GM12878 (cell line): ENCODE measurements at regions not wholly inside any gene's neighbourhood (a gene's known extent, or its start where the extent isn't known, plus 50 kb on each side); places are given as distances from the start of the nearest gene placed in this dataset. TPM values are rescaled to one million over a fixed set of nuclear protein-coding genes. Genes with fewer than 3 reads are reported as not detected.

Source experiments
- ATAC-seq: fragments of 200-7000 bp; cut with Tn5 transposase; 3 replicates; pipeline ENCODE4 v1.9.1; 2020; ENCODE audit warnings: mild to moderate bottlenecking, moderate library complexity
- BruUV-seq: library from RNA; stranded (reverse); fragments of 400-500 nt; replicated peaks from 2 replicates; lab custom pipeline; 2021; lab: Mats Ljungman, UMichigan
- CTCF ChIA-PET: fragments of 300-600 bp; sonication (Branson Sonifier 250); formaldehyde crosslinking; extraction: SDS; loops from one replicate; lab custom pipeline; 2021; ENCODE audit warnings: inconsistent platforms; lab: Yijun Ruan, JAX
- POLR2A ChIA-PET: fragments of 350-600 bp; formaldehyde crosslinking; extraction: SDS; loops from one replicate; lab custom pipeline; 2021; ENCODE audit warnings: inconsistent platforms; lab: Charles Lee
- RAD21 ChIA-PET: fragments of 300-600 bp; sonication (Branson Sonifier 250); formaldehyde crosslinking; loops from one replicate; lab custom pipeline; 2023; ENCODE audit warnings: antibody characterized with exemption; ENCODE audit not compliant: unreplicated experiment; lab: Charles Lee
- SMC1A ChIA-PET: fragments of 300-600 bp; sonication (Branson Sonifier 250); formaldehyde crosslinking; loops from one replicate; lab custom pipeline; 2023; ENCODE audit not compliant: unreplicated experiment, uncharacterized antibody; lab: Charles Lee
- DNase-seq: peaks from one replicate; pipeline ENCODE4 v3.0.0-alpha.2; 2011; ENCODE audit warnings: low read depth, low spot score
- FAIRE-seq: peaks from 3 replicates; lab custom pipeline; 2011; peaks lifted over from hg19 to GRCh38; lab: Jason Lieb, UNC
- H2AFZ ChIP-seq: 2 replicates; pipeline ENCODE4 v1.6.0; 2011; ENCODE audit warnings: low read depth, low read length, control low read depth; ENCODE audit not compliant: control insufficient read depth
- H3K27ac ChIP-seq: 2 replicates; pipeline ENCODE4 v1.5.1; 2011; ENCODE audit warnings: control low read depth; ENCODE audit not compliant: control insufficient read depth, insufficient read depth
- H3K27me3 ChIP-seq, 2 experiments: replicated peaks in 1 of 2; 2 replicates each; pipeline versions ENCODE4 v1.6.0 to v1.6.1; 2011; ENCODE audit warnings: low read length in 1 of 2; ENCODE audit not compliant: control insufficient read depth in 2 of 2, insufficient read depth in 2 of 2
- H3K36me3 ChIP-seq, 2 experiments: 2 replicates each; pipeline ENCODE4 v1.5.1; 2011; ENCODE audit warnings: low read length in 1 of 2; ENCODE audit not compliant: control insufficient read depth in 2 of 2, insufficient read depth in 2 of 2
- H3K4me1 ChIP-seq: 2 replicates; pipeline ENCODE4 v1.6.1; 2011; ENCODE audit warnings: mild to moderate bottlenecking, low read length, moderate library complexity, mixed read lengths; ENCODE audit not compliant: control insufficient read depth, insufficient read depth
- H3K4me2 ChIP-seq: 2 replicates; pipeline ENCODE4 v1.6.0; 2011; ENCODE audit warnings: control low read depth; ENCODE audit not compliant: control insufficient read depth, insufficient read depth
- H3K4me3 ChIP-seq: fragments of 200-600 bp; sonication (generic); 2 replicates; pipeline ENCODE4 v1.5.1; 2016
- H3K79me2 ChIP-seq: 2 replicates; pipeline ENCODE4 v1.6.0; 2011; ENCODE audit warnings: low read length; ENCODE audit not compliant: control insufficient read depth, insufficient read depth
- H3K9ac ChIP-seq: 2 replicates; pipeline ENCODE4 v1.8.0; 2011; ENCODE audit warnings: low read length, control low read depth, mixed read lengths; ENCODE audit not compliant: control insufficient read depth, insufficient read depth
- H3K9me3 ChIP-seq: replicated peaks from 3 replicates; pipeline ENCODE4 v1.5.1; 2011; ENCODE audit warnings: mild to moderate bottlenecking, low read length; ENCODE audit not compliant: control insufficient read depth, insufficient read depth
- H4K20me1 ChIP-seq: 2 replicates; pipeline ENCODE4 v1.6.0; 2011; ENCODE audit not compliant: control insufficient read depth, insufficient read depth
- CBX3 ChIP-seq: fragments of 200-600 bp; sonication (generic); IDR thresholded peaks from 2 replicates; pipeline ENCODE4 v1.6.1; 2016; ENCODE audit warnings: low read depth, borderline replicate concordance
- CTCF ChIP-seq, 3 experiments: IDR thresholded peaks in 2 of 3; conservative IDR thresholded peaks in 1 of 3; 2 replicates each; pipeline ENCODE4 v1.5.1; 2011; ENCODE audit warnings: low read depth in 3 of 3, low read length in 3 of 3, mild to moderate bottlenecking in 3 of 3, control low read depth in 2 of 3, moderate library complexity in 2 of 3, inconsistent platforms in 1 of 3, mixed read lengths in 1 of 3; ENCODE audit not compliant: control insufficient read depth in 2 of 3, insufficient read depth in 1 of 3; ENCODE audit errors: extremely low read depth in 1 of 3
- HDGF ChIP-seq: fragments of 450-650 bp; IDR thresholded peaks from 2 replicates; pipeline ENCODE4 v1.6.1; 2016; ENCODE audit warnings: antibody characterized with exemption
- MTA2 ChIP-seq: fragments of 450-650 bp; IDR thresholded peaks from 2 replicates; pipeline ENCODE4 v1.6.1; 2016; ENCODE audit warnings: low read depth, mild to moderate bottlenecking, moderate library complexity
- MYB ChIP-seq: fragments of 150-350 bp; IDR thresholded peaks from 2 replicates; pipeline ENCODE4 v1.6.1; 2014; ENCODE audit warnings: mild to moderate bottlenecking, low read depth, low read length, borderline replicate concordance
- SIX5 ChIP-seq: IDR thresholded peaks from 2 replicates; pipeline ENCODE4 v1.6.1; 2011; ENCODE audit warnings: mild to moderate bottlenecking, low read depth, low read length, moderate library complexity; ENCODE audit not compliant: severe bottlenecking
- ZNF207 ChIP-seq: fragments of 450-650 bp; IDR thresholded peaks from 2 replicates; pipeline ENCODE4 v1.6.1; 2014; ENCODE audit warnings: antibody characterized with exemption, mild to moderate bottlenecking, borderline replicate concordance
- WGBS: methylation state at CpG from one replicate; pipeline ENCODE4 v1.1.6; 2016; ENCODE audit warnings: low lambda C conversion rate; ENCODE audit not compliant: insufficient replicate concordance, insufficient coverage; ENCODE audit errors: missing lambda C conversion rate; 5-methylcytosine and 5-hydroxymethylcytosine counted together
- in situ Hi-C: fragments of 300-500 bp; cut with MboI; formaldehyde crosslinking; loops from 9 replicates; pipeline ENCODE4 v1.14.3; 2018; ENCODE audit warnings: mixed read lengths
- intact Hi-C: fragments of 100-400 bp; cut with micrococcal nuclease; formaldehyde crosslinking; loops from one replicate; pipeline ENCODE4 v1.14.2; 2022; ENCODE audit not compliant: unreplicated experiment
- small RNA-seq: library from RNA; depleted of rRNA; stranded (forward); fragments of <200 nt; gene quantifications from one replicate; pipeline ENCODE3, GENCODE V24; 2014

GRCh38 chr7:124084024-124084423, 51.2 kb upstream of the TMEM229A start:
- ATAC-seq: no peak
- Histone ChIP-seq H3K27me3 (no peaks in the 10 kb centered on the region), H3K9me3 (no peaks in the 10 kb centered on the region)
- TF ChIP-seq CTCF (IDR thresholded peaks at IDR 0.05 in 2 of 3, conservative IDR thresholded peaks at IDR 0.05 in 1 of 3; ENCODE audit: control insufficient read depth in 2 of 3, extremely low read depth in 1 of 3, insufficient read depth in 1 of 3, low read depth in 3 of 3, low read length in 3 of 3): no peak
- TF ChIP-seq MTA2: no peak
- TF ChIP-seq MYB: no peak
- no peak for TF ChIP-seq CBX3
- no peak for TF ChIP-seq SIX5
- TF ChIP-seq ZNF207: no peak
- TF ChIP-seq HDGF: no peak
- TF ChIP-seq, all 136 proteins: peak for 0
- H4K20me1 ChIP-seq: no peaks in the 10 kb centered on the region
- no peak overlapping the region for H2AFZ ChIP-seq
- H3K36me3 ChIP-seq: no peaks in the 10 kb centered on the region
- FAIRE-seq (no peak), DNase-seq (no peak)
- in situ Hi-C loops (no loop called here), intact Hi-C loops (no loop called here)
- H3K9ac ChIP-seq: no peak overlapping the region
- SMC1A ChIA-PET: interaction anchor here (0.7 kb wide), 1 partner anchor 473 kb away, joined by 3 read pairs; no protein-coding TSS in a partner anchor
- POLR2A ChIA-PET: no interaction called here
- CTCF ChIA-PET: interaction anchor here (1.1 kb wide), 1 partner anchor 17 kb away, joined by 3 read pairs; no protein-coding TSS in a partner anchor
- no peak overlapping the region for H3K4me2 ChIP-seq
- H3K4me3 ChIP-seq: no peak overlapping the region
- no peaks in the 10 kb centered on the region for H3K4me1 ChIP-seq
- WGBS: 3% methylated on average over 3 of the region's 3 CpGs
- RAD21 ChIA-PET: no interaction called here
- H3K27ac ChIP-seq: no peak overlapping the region
- no peaks in the 10 kb centered on the region for H3K79me2 ChIP-seq
- BruUV-seq: no TSS peak

Small RNA genes in the stretch of these regions (small RNA-seq; reads per million reads assigned to genes)
- gene RNU6-102P: not detected
